Hepatocyte (in vitro differentiated cells): ENCODE measurements at regions not wholly inside any gene's neighbourhood (a gene's known extent, or its start where the extent isn't known, plus 50 kb on each side); places are given as distances from the start of the nearest gene placed in this dataset.

Source experiments
- DNase-seq: peaks from one replicate; pipeline ENCODE4 v3.0.0-alpha.2; 2016; ENCODE audit warnings: low spot score
- H2AFZ ChIP-seq: fragments of 200-600 bp; sonication (generic); 2 replicates; pipeline ENCODE4 v1.6.0; 2016; ENCODE audit warnings: antibody characterized with exemption, mild to moderate bottlenecking
- H3K27ac ChIP-seq: fragments of 200-600 bp; sonication (generic); 2 replicates; pipeline ENCODE4 v1.5.1; 2016; ENCODE audit warnings: mild to moderate bottlenecking
- H3K27me3 ChIP-seq: fragments of 200-600 bp; sonication (generic); 2 replicates; pipeline ENCODE4 v1.6.1; 2016
- H3K36me3 ChIP-seq: fragments of 200-600 bp; sonication (generic); replicated peaks from 2 replicates; pipeline ENCODE4 v1.5.1; 2016; ENCODE audit warnings: low read depth; ENCODE audit not compliant: insufficient read depth
- H3K4me1 ChIP-seq: fragments of 200-600 bp; sonication (generic); 2 replicates; pipeline ENCODE4 v1.5.1; 2016; ENCODE audit warnings: mild to moderate bottlenecking, moderate library complexity; ENCODE audit not compliant: insufficient read depth
- H3K4me2 ChIP-seq: fragments of 200-600 bp; sonication (generic); 2 replicates; pipeline ENCODE4 v1.6.0; 2016
- H3K4me3 ChIP-seq: fragments of 200-600 bp; sonication (generic); 2 replicates; pipeline ENCODE4 v1.5.1; 2016; ENCODE audit warnings: mild to moderate bottlenecking
- H3K79me2 ChIP-seq: fragments of 200-600 bp; sonication (generic); 2 replicates; pipeline ENCODE4 v1.6.0; 2017; ENCODE audit warnings: mild to moderate bottlenecking
- H3K9me2 ChIP-seq: fragments of 200-600 bp; sonication (generic); replicated peaks from 2 replicates; pipeline ENCODE4 v1.6.0; 2017; ENCODE audit warnings: mild to moderate bottlenecking; ENCODE audit not compliant: insufficient read depth
- H3K9me3 ChIP-seq: fragments of 200-600 bp; sonication (generic); 2 replicates; pipeline ENCODE4 v1.5.1; 2016; ENCODE audit warnings: low read depth, mild to moderate bottlenecking
- H4K20me1 ChIP-seq: fragments of 200-600 bp; sonication (generic); 2 replicates; pipeline ENCODE4 v1.6.0; 2016; ENCODE audit warnings: mild to moderate bottlenecking; ENCODE audit not compliant: insufficient read depth, poor library complexity, severe bottlenecking
- EZH2 ChIP-seq: fragments of 200-600 bp; sonication (generic); IDR thresholded peaks from 2 replicates; pipeline ENCODE4 v1.6.1; 2016; ENCODE audit warnings: antibody characterized with exemption, mild to moderate bottlenecking, borderline replicate concordance
- EZH2phosphoT487 ChIP-seq: fragments of 200-600 bp; sonication (generic); IDR thresholded peaks from one replicate; pipeline ENCODE4 v1.6.1; 2018; ENCODE audit warnings: antibody characterized with exemption, mild to moderate bottlenecking, low read depth, moderate library complexity; ENCODE audit not compliant: unreplicated experiment, severe bottlenecking
- whole genome bisulfite sequencing: methylation state at CpG from one replicate; pipeline ENCODE4 v1.1.6; 2016; ENCODE audit warnings: low lambda C conversion rate; ENCODE audit errors: missing lambda C conversion rate; 5-methylcytosine and 5-hydroxymethylcytosine counted together
- TF ChIP-seq, protein P1 (sequence below): fragments of 200-600 bp; sonication (generic); IDR thresholded peaks from 2 replicates; pipeline ENCODE4 v1.5.1; 2016; ENCODE audit warnings: antibody characterized with exemption, mild to moderate bottlenecking; ENCODE audit not compliant: poor library complexity

DNA sequence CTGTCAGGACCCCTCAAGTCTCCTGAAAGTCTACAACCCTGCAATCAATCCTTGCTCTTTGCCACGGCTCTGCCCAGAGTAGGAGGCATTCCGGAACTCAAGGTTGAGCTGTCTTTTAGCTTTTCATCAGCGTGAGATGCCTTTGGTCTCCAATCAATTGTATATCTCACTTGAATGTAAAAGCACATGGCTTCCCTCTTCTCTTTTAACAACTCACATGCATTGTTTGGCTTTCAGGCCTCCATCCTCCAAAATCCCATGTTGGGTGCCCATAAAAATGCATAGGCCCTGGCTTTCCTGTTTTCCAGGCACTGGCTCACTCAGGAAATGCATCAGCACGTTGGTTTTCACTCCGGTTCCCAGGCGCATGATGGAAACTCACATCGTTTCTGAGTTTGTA is 64.0 kb upstream of the FOXF1 start:
- no peaks in the 10 kb centered on the region for H3K9me3 ChIP-seq
- no peaks in the 10 kb centered on the region for H4K20me1 ChIP-seq
- TF ChIP-seq EZH2 (no peak), EZH2phosphoT487 (no peak)
- TF ChIP-seq, protein P1, sequence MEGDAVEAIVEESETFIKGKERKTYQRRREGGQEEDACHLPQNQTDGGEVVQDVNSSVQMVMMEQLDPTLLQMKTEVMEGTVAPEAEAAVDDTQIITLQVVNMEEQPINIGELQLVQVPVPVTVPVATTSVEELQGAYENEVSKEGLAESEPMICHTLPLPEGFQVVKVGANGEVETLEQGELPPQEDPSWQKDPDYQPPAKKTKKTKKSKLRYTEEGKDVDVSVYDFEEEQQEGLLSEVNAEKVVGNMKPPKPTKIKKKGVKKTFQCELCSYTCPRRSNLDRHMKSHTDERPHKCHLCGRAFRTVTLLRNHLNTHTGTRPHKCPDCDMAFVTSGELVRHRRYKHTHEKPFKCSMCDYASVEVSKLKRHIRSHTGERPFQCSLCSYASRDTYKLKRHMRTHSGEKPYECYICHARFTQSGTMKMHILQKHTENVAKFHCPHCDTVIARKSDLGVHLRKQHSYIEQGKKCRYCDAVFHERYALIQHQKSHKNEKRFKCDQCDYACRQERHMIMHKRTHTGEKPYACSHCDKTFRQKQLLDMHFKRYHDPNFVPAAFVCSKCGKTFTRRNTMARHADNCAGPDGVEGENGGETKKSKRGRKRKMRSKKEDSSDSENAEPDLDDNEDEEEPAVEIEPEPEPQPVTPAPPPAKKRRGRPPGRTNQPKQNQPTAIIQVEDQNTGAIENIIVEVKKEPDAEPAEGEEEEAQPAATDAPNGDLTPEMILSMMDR: no peak
- H3K4me3 ChIP-seq: no peak overlapping the region
- no peak overlapping the region for H3K4me2 ChIP-seq
- DNase-seq: no peak
- H3K27me3 ChIP-seq: no peaks in the 10 kb centered on the region
- no peaks in the 10 kb centered on the region for H3K9me2 ChIP-seq
- H2AFZ ChIP-seq: no peak overlapping the region
- no peak overlapping the region for H3K27ac ChIP-seq
- H3K36me3 ChIP-seq: no peaks in the 10 kb centered on the region
- peaks cover 13% of the 10 kb centered on the region for H3K4me1 ChIP-seq
- WGBS: 77% methylated on average over 7 of the region's 7 CpGs
- H3K79me2 ChIP-seq: no peaks in the 10 kb centered on the region

DNA sequence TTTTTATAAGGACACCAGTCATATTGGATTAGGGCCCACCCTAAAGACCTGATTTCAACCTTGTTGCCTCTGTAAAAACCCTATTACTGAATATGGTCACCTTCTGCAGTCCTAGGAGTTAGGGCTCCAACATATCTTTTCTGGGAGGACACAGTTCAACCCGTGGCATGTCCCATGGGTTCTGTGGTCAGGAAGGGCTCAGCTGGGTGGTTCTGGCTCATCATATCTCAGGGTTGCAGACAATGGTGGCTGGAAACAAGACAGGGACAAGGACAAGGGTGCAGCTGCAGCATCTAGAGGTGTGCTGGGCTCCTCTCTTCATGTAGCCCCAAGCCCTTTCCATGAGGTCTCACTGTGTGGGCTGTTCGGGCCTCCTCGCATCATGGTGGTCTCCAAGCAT is 63.1 kb upstream of the FOXF1 start:
- Histone ChIP-seq H3K27ac (no peak overlapping the region), H3K27me3 (no peaks in the 10 kb centered on the region), H4K20me1 (no peaks in the 10 kb centered on the region), H2AFZ (no peak overlapping the region), H3K9me3 (no peaks in the 10 kb centered on the region), H3K9me2 (no peaks in the 10 kb centered on the region), H3K4me3 (no peak overlapping the region), H3K79me2 (no peaks in the 10 kb centered on the region), H3K36me3 (no peaks in the 10 kb centered on the region), H3K4me2 (no peak overlapping the region), H3K4me1 (peaks cover 13% of the 10 kb centered on the region)
- DNase-seq: no peak
- TF ChIP-seq EZH2phosphoT487 (no peak), EZH2 (no peak)
- TF ChIP-seq, protein P1: no peak
- 87% methylated on average over 3 of the region's 3 CpGs for WGBS

DNA sequence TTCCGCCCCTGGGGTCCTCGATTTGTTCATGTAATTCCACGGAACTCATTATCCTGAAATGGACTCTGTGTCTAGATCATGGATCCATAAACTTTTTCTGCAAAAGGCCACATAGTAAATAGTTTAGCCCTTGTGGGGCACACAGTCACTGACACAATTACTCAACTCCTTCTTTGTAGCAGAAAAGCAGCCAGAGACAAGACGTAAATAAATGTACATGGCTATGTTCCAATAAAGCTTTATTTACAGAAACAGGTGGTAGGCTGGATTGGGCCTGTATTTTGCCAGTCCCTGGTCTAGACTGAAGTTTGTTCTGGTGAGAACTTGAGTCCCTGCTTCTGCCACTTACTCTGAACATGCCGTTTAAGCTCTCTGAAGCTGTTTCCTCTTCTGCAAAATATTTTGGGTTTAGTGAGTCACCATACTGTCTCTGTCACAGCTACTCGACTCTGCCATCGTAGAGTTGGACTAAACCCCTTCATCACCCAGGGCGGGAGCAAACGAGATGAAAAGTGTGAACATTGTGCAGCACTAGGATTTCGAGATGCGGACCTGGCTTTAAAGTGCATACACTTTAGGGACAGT is 61.9 kb upstream of the FOXF1 start:
- Histone ChIP-seq H4K20me1 (no peaks in the 10 kb centered on the region), H2AFZ (no peak overlapping the region), H3K36me3 (no peaks in the 10 kb centered on the region), H3K27me3 (no peaks in the 10 kb centered on the region), H3K4me1 (peaks cover 13% of the 10 kb centered on the region), H3K9me3 (no peaks in the 10 kb centered on the region), H3K79me2 (no peaks in the 10 kb centered on the region), H3K4me3 (no peak overlapping the region), H3K9me2 (no peaks in the 10 kb centered on the region), H3K4me2 (no peak overlapping the region), H3K27ac (peak overlapping the region; percentile 1)
- no peak for DNase-seq
- WGBS: 81% methylated on average over 11 of the region's 11 CpGs
- TF ChIP-seq EZH2 (no peak), EZH2phosphoT487 (no peak)
- TF ChIP-seq, protein P1: no peak
